H9 (cell line): ENCODE measurements at regions not wholly inside any gene's neighbourhood (a gene's known extent, or its start where the extent isn't known, plus 50 kb on each side); places are given as distances from the start of the nearest gene placed in this dataset.

ENCODE experiments used
- DNase-seq: peaks from one replicate; pipeline ENCODE4 v3.0.0-alpha.2; 2017
- H2AFZ ChIP-seq: one replicate; pipeline ENCODE4 v1.6.1; 2013; ENCODE audit warnings: mild to moderate bottlenecking, low read length, control low read depth, moderate library complexity
- H2AK5ac ChIP-seq: 2 replicates; pipeline ENCODE4 v1.6.1; 2013; ENCODE audit warnings: low read length, control low read depth, mixed read lengths; ENCODE audit not compliant: insufficient read length
- H2BK120ac ChIP-seq: one replicate; pipeline ENCODE4 v1.6.1; 2013; ENCODE audit warnings: low read depth, mild to moderate bottlenecking, low read length, control low read depth, inconsistent platforms; ENCODE audit not compliant: poor library complexity, severe bottlenecking
- H2BK12ac ChIP-seq: 2 replicates; pipeline ENCODE4 v1.6.1; 2013; ENCODE audit warnings: low read length, control low read depth, mixed read lengths, low read depth; ENCODE audit not compliant: insufficient read length
- H2BK15ac ChIP-seq: 2 replicates; pipeline ENCODE4 v1.6.1; 2013; ENCODE audit warnings: low read depth, low read length, control low read depth
- H2BK20ac ChIP-seq: one replicate; pipeline ENCODE4 v1.6.1; 2013; ENCODE audit warnings: low read depth, mild to moderate bottlenecking, low read length, control low read depth, inconsistent platforms; ENCODE audit not compliant: poor library complexity, severe bottlenecking
- H2BK5ac ChIP-seq: 2 replicates; pipeline ENCODE4 v1.6.1; 2013; ENCODE audit warnings: low read length, control low read depth, mixed read lengths; ENCODE audit not compliant: insufficient read length
- H3K14ac ChIP-seq: 2 replicates; pipeline ENCODE4 v1.6.1; 2013; ENCODE audit warnings: low read length, control low read depth; ENCODE audit not compliant: insufficient read depth
- H3K18ac ChIP-seq: 2 replicates; pipeline ENCODE4 v1.6.1; 2013; ENCODE audit warnings: low read depth, mild to moderate bottlenecking, mixed read lengths, low read length, control low read depth; ENCODE audit not compliant: insufficient read length
- H3K23ac ChIP-seq: 2 replicates; pipeline ENCODE4 v1.6.1; 2013; ENCODE audit warnings: low read length, control low read depth, mixed read lengths, low read depth; ENCODE audit not compliant: insufficient read length
- H3K23me2 ChIP-seq: 2 replicates; pipeline ENCODE4 v1.6.1; 2013; ENCODE audit warnings: low read depth, mild to moderate bottlenecking, mixed read lengths, low read length, control low read depth; ENCODE audit not compliant: insufficient read length, poor library complexity, severe bottlenecking
- H3K27ac ChIP-seq: 2 replicates; pipeline ENCODE4 v1.5.1; 2013; ENCODE audit warnings: low read length, control low read depth, mixed read lengths, low read depth; ENCODE audit not compliant: insufficient read length
- H3K27me3 ChIP-seq: 2 replicates; pipeline ENCODE4 v1.6.1; 2013; ENCODE audit warnings: low read length, control low read depth, inconsistent platforms; ENCODE audit not compliant: insufficient read depth
- H3K4ac ChIP-seq: 2 replicates; pipeline ENCODE4 v1.6.1; 2013; ENCODE audit warnings: low read depth, mild to moderate bottlenecking, control low read depth, inconsistent platforms, low read length, moderate library complexity
- H3K4me1 ChIP-seq: 2 replicates; pipeline ENCODE4 v1.6.1; 2013; ENCODE audit warnings: low read length, control low read depth, inconsistent platforms; ENCODE audit not compliant: insufficient read depth
- H3K4me2 ChIP-seq: 2 replicates; pipeline ENCODE4 v1.6.1; 2013; ENCODE audit warnings: low read length, control low read depth, mixed read lengths; ENCODE audit not compliant: insufficient read length, insufficient read depth
- H3K56ac ChIP-seq: 2 replicates; pipeline ENCODE4 v1.6.1; 2013; ENCODE audit warnings: low read depth, mild to moderate bottlenecking, mixed read lengths, low read length, control low read depth; ENCODE audit not compliant: insufficient read length
- H3K79me1 ChIP-seq: 2 replicates; pipeline ENCODE4 v1.6.1; 2013; ENCODE audit warnings: low read depth, mild to moderate bottlenecking, moderate library complexity, low read length, control low read depth, inconsistent platforms; ENCODE audit not compliant: insufficient read depth, poor library complexity, severe bottlenecking
- H3K79me2 ChIP-seq: 2 replicates; pipeline ENCODE4 v1.6.1; 2013; ENCODE audit warnings: low read length, control low read depth, inconsistent platforms; ENCODE audit not compliant: insufficient read depth
- H3K9ac ChIP-seq: 2 replicates; pipeline ENCODE4 v1.6.1; 2013; ENCODE audit warnings: low read length, control low read depth, mixed read lengths; ENCODE audit not compliant: insufficient read length; ENCODE audit errors: extremely low read depth
- H3K9me3 ChIP-seq: one replicate; pipeline ENCODE4 v1.6.1; 2013; ENCODE audit warnings: low read depth, low read length, inconsistent platforms; ENCODE audit not compliant: control insufficient read depth
- H3T11ph ChIP-seq: one replicate; pipeline ENCODE4 v1.6.1; 2013; ENCODE audit warnings: mild to moderate bottlenecking, low read length, control low read depth, inconsistent platforms
- H4K20me1 ChIP-seq: one replicate; pipeline ENCODE4 v1.6.1; 2013; ENCODE audit not compliant: control insufficient read depth, insufficient read length, insufficient read depth
- H4K5ac ChIP-seq: 2 replicates; pipeline ENCODE4 v1.6.1; 2013; ENCODE audit warnings: low read depth, mild to moderate bottlenecking, mixed read lengths, low read length, control low read depth; ENCODE audit not compliant: insufficient read length
- H4K8ac ChIP-seq: replicated peaks from 2 replicates; pipeline ENCODE4 v1.6.1; 2013; ENCODE audit warnings: low read length, control low read depth, mixed read lengths, low read depth; ENCODE audit not compliant: insufficient read length
- H4K91ac ChIP-seq: 2 replicates; pipeline ENCODE4 v1.6.1; 2013; ENCODE audit warnings: low read depth, mild to moderate bottlenecking, moderate library complexity, mixed read lengths, low read length, control low read depth; ENCODE audit not compliant: insufficient read length
- H3K27ac Mint-ChIP-seq, 3 experiments: 2 replicates in 2 of 3; 3 replicates in 1 of 3; pipeline ENCODE4 v1.8.0; 2020 to 2021; ENCODE audit warnings: mixed read lengths in 3 of 3, mild to moderate bottlenecking in 1 of 3, moderate library complexity in 1 of 3
- H3K27me3 Mint-ChIP-seq: 2 replicates; pipeline ENCODE4 v1.8.0; 2021; ENCODE audit warnings: low read depth, mild to moderate bottlenecking, moderate library complexity, mixed read lengths
- H3K36me3 Mint-ChIP-seq, 3 experiments: 2 replicates in 2 of 3; 3 replicates in 1 of 3; pipeline ENCODE4 v1.8.0; 2020 to 2021; ENCODE audit warnings: low read depth in 3 of 3, mixed read lengths in 3 of 3; ENCODE audit not compliant: insufficient read depth in 1 of 3
- H3K4me1 Mint-ChIP-seq, 2 experiments: 2 replicates each; pipeline ENCODE4 v1.8.0; 2020; ENCODE audit warnings: mixed read lengths in 2 of 2
- H3K4me3 Mint-ChIP-seq, 2 experiments: 2 replicates in 1 of 2; 3 replicates in 1 of 2; pipeline ENCODE4 v1.8.0; 2020 to 2021; ENCODE audit warnings: mild to moderate bottlenecking in 2 of 2, mixed read lengths in 2 of 2, moderate library complexity in 1 of 2
- H3K9me3 Mint-ChIP-seq, 2 experiments: 2 replicates in 1 of 2; 3 replicates in 1 of 2; pipeline ENCODE4 v1.8.0; 2020; ENCODE audit warnings: mild to moderate bottlenecking in 2 of 2, mixed read lengths in 2 of 2, moderate library complexity in 1 of 2
- WGBS: extraction: QIAGEN DNeasy Blood & Tissue Kit; methylation state at CpG from one replicate; pipeline ENCODE4 v1.1.7; 2013; ENCODE audit warnings: missing lambda C conversion rate, low lambda C conversion rate, mixed read lengths; ENCODE audit not compliant: insufficient read length; ENCODE audit errors: extremely low coverage; 5-methylcytosine and 5-hydroxymethylcytosine counted together
- TF ChIP-seq, protein P1 (sequence below): fragments of 200-600 bp; sonication (generic); conservative IDR thresholded peaks from 3 replicates; pipeline ENCODE4 v1.8.0; 2021; ENCODE audit warnings: antibody characterized with exemption, mild to moderate bottlenecking

DNA sequence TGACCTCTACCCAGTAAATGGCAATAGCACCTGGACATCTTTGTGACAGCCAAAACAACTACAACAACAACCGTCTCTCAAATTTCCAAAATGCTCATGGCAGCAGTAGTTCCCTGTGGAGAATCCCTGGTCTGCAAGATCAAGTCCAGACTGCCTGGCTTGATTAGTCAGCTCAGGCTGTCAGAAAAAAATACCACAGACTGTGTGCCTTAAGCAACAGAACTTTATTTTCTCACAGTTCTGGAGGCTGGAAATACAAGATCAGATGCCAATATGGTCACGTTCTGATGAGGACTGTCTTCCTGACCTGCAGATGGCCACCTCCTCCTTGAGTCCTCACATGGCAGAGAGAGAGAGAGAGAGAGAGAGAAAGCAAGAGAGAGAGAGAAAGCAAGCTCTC, 52.3 kb upstream of the MOCS2 start:
- Histone ChIP-seq H3K9ac (no peak overlapping the region), H3K4me1 (no peaks in the 10 kb centered on the region), H2BK15ac (no peak overlapping the region), H2BK120ac (no peak overlapping the region), H3K56ac (no peak overlapping the region), H3K27me3 (no peaks in the 10 kb centered on the region), H3K79me2 (no peaks in the 10 kb centered on the region), H3K4ac (no peak overlapping the region), H4K20me1 (no peaks in the 10 kb centered on the region), H3K4me2 (no peak overlapping the region), H3K23me2 (no peaks in the 10 kb centered on the region), H3K14ac (no peak overlapping the region), H2BK12ac (no peak overlapping the region), H4K8ac (no peak overlapping the region), H4K5ac (no peak overlapping the region), H3K18ac (no peak overlapping the region), H2BK5ac (no peak overlapping the region), H2BK20ac (no peak overlapping the region), H3T11ph (no peak overlapping the region), H3K9me3 (no peaks in the 10 kb centered on the region), H3K23ac (no peak overlapping the region), H4K91ac (no peak overlapping the region), H3K27ac (no peak overlapping the region), H3K79me1 (no peaks in the 10 kb centered on the region), H2AFZ (no peak overlapping the region), H2AK5ac (no peak overlapping the region)
- no peaks in the 10 kb centered on the region for H3K27me3 Mint-ChIP-seq
- DNase-seq, result no peak
- H3K4me3 Mint-ChIP-seq, result no peak overlapping the region
- TF ChIP-seq, protein P1, sequence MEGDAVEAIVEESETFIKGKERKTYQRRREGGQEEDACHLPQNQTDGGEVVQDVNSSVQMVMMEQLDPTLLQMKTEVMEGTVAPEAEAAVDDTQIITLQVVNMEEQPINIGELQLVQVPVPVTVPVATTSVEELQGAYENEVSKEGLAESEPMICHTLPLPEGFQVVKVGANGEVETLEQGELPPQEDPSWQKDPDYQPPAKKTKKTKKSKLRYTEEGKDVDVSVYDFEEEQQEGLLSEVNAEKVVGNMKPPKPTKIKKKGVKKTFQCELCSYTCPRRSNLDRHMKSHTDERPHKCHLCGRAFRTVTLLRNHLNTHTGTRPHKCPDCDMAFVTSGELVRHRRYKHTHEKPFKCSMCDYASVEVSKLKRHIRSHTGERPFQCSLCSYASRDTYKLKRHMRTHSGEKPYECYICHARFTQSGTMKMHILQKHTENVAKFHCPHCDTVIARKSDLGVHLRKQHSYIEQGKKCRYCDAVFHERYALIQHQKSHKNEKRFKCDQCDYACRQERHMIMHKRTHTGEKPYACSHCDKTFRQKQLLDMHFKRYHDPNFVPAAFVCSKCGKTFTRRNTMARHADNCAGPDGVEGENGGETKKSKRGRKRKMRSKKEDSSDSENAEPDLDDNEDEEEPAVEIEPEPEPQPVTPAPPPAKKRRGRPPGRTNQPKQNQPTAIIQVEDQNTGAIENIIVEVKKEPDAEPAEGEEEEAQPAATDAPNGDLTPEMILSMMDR, result no peak
- no CpG with 5 or more reads among the region's 2 CpGs for WGBS
- H3K36me3 Mint-ChIP-seq, result no peaks in the 10 kb centered on the region
- H3K4me1 Mint-ChIP-seq, result no peaks in the 10 kb centered on the region
- no peaks in the 10 kb centered on the region for H3K9me3 Mint-ChIP-seq
- H3K27ac Mint-ChIP-seq, result no peak overlapping the region; a peak in 1 of 7 replicates
